Muscle layer of duodenum (tissue), 2 donors: ENCODE measurements at regions not wholly inside any gene's neighbourhood (a gene's known extent, or its start where the extent isn't known, plus 50 kb on each side); places are given as distances from the start of the nearest gene placed in this dataset.
A peak's percentile ranks its signal among the peaks of the same experiment; 100 is the strongest.

Experiments
- H3K27ac ChIP-seq: one replicate; pipeline ENCODE4 v1.7.0; 2013; ENCODE audit warnings: mild to moderate bottlenecking, low read length
- H3K27me3 ChIP-seq: one replicate; pipeline ENCODE4 v1.7.0; 2013; ENCODE audit warnings: low read depth, mild to moderate bottlenecking, control low read depth, low read length
- H3K36me3 ChIP-seq, 2 donors: one replicate each; pipeline ENCODE4 v1.7.0; 2013; ENCODE audit warnings: low read length in 2 of 2, control low read depth in 1 of 2, mild to moderate bottlenecking in 1 of 2; ENCODE audit not compliant: insufficient read depth in 2 of 2, control insufficient read depth in 1 of 2
- H3K4me1 ChIP-seq, 2 donors: one replicate each; pipeline ENCODE4 v1.7.0; 2013; ENCODE audit warnings: low read length in 2 of 2, mild to moderate bottlenecking in 2 of 2, control low read depth in 1 of 2, moderate library complexity in 1 of 2; ENCODE audit not compliant: insufficient read depth in 2 of 2, control insufficient read depth in 1 of 2
- H3K4me3 ChIP-seq, 2 donors: one replicate each; pipeline ENCODE4 v1.7.0; 2013; ENCODE audit warnings: low read length in 2 of 2, low read depth in 1 of 2, mild to moderate bottlenecking in 1 of 2
- H3K9me3 ChIP-seq, 2 donors: one replicate each; pipeline ENCODE4 v1.7.0; 2013; ENCODE audit warnings: low read length in 2 of 2, control low read depth in 1 of 2, mild to moderate bottlenecking in 1 of 2; ENCODE audit not compliant: control insufficient read depth in 1 of 2
- donor health status: healthy.

DNA sequence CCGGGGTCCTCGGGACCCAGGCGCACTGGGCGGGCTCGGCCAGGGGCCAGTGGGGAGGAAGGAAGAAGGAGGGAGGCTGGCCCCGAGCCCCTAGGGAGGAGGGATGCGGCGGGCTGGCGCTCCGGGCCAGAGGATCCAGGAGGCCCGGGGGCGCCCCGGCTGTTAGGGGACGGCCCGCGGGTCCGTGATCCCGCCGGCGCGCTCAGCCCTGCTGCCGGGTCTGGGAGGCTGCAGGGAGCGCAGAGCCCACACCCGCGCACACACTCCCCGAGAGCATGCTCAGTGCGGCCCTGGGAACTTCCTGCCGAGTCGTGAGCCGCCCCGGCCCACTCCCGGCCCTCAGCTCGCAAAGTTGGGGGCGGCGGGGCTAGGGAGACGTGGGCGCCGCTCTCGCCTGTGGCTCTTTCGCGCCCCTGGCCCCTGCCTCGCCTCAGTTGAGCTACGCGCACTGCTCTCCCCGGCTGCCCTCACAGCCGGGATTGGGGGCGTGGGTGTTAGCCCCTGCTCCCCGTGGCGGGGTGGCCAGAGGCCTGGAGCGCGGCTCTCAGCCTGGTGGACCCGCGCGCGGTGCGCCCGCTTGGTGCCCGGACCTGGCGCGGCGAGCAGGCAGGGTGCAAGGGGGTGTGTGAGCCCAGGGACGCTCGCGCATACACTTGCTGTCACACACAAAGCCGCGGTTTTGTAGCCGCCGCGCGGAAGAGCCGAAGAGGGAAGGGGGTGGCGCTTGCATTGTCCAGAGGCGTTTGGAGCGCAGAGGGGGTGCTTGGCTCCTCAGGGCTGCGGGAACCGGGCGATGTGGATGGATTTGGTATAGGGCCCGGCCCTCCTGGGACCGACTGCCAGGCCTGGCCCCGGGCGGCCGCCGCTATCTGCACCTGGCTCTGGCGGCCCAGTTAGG is 132.9 kb upstream of the MGAT5 start:
- peaks cover 15 to 35% of the 10 kb centered on the region in 2 donors for H3K4me1 ChIP-seq
- H3K27me3 ChIP-seq: no peaks in the 10 kb centered on the region
- H3K4me3 ChIP-seq: peak overlapping the region; percentile 63 to 94
- H3K9me3 ChIP-seq: no peaks in the 10 kb centered on the region
- no peaks in the 10 kb centered on the region for H3K36me3 ChIP-seq
- H3K27ac ChIP-seq: peak overlapping the region; percentile 52

DNA sequence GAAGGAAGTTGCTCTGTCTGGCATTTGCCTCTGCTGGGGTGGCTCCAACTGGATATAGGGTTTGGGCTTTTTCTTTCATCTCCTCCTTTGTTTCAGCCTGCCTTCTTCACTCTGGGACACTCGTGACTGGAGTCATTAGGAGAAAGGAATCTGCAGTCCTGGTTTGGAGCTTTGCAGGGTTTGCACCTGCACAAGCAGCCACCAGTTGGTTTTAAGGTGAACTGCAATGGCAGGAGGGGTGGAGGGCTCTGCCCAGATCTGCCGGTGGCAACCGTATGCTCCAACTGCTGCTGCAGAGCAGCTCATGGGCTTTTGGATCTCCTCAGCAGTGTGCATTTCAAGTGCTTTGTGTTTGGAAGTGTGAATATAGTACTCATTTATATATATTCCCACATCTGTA is 131.3 kb upstream of the MGAT5 start:
- H3K4me3 ChIP-seq: no peak overlapping the region
- H3K36me3 ChIP-seq: no peaks in the 10 kb centered on the region
- H3K27me3 ChIP-seq: no peaks in the 10 kb centered on the region
- no peaks in the 10 kb centered on the region for H3K9me3 ChIP-seq
- peaks cover 15 to 40% of the 10 kb centered on the region in 2 donors for H3K4me1 ChIP-seq
- peak overlapping the region; percentile 28 for H3K27ac ChIP-seq

DNA sequence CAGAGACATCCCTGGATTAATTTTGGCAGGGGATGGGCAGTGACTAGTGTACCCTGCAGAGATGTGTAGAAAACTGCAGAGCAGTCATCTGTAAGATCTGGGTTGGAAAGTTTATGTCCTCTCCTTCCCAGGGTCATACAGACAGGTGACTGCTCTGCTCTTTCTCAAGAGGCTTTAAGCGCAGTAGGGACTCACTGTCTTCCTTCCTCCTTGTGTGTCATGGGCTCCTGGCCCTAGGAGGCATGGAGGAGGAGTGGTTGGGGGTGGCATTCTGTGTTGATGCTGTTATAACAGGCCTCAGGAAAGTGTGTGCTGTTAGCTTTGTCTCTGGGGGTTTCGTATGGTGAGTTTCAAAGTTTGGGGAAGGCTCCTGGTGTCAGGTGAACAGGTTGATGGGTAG is 130.5 kb upstream of the MGAT5 start:
- Histone ChIP-seq H3K36me3 (no peaks in the 10 kb centered on the region), H3K9me3 (no peaks in the 10 kb centered on the region), H3K4me1 (peaks cover 14 to 39% of the 10 kb centered on the region in 2 donors), H3K4me3 (no peak overlapping the region), H3K27me3 (no peaks in the 10 kb centered on the region), H3K27ac (no peak overlapping the region)

DNA sequence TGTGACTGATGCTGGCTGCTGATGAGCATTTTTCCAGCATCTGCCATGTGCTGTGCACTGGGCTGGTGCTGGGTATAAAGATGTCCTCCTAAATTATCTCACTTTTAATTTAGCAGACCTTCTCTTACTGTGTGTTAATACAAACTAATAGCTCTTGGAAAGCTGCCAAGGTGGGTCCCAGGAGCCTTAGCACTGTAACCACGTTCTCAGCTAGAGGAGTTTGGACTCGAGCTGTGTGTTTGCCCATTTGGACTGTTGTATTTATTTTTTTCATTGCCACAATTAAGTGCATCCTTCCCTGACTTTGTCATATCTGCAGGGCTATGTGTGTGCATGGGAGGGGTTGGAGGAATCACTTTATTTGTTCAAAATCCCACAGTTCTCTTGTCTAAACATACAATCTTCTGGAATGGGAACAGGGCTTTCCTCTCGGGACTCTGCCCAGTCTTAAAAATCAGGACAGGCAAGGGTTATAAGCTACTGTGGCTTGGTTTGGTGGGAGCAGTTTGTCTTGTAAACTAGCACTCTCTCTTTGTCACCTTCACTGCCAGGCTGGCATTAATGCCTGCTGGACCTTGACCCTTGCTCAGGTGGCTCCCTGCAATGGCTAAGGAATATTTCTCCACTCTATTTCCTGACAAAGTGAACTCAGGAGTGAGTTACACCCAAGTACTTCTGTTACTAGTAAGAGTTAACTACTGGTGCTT is 129.7 kb upstream of the MGAT5 start:
- H3K27ac ChIP-seq: peak overlapping the region; percentile 34

DNA sequence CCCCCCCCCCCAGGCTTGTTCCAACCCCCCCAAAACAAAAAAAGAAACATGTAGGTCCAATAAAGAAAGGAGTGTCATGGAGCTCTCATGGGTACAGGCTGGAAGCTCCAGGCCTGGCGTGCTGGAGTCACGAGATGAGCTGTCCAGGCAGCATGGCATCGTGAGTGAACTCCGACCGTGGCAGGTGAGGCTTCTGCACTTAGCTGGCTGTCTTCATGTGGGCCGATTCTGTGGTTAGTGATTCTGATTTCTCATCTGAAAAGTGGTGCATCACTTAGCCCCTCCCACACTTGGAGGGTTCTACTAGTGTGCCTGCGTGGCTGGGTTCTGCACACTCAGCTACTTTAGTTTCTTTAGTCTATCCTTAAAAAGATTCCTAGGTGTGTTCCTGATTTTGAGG is 126.4 kb upstream of the MGAT5 start:
- H3K4me3 ChIP-seq: no peak overlapping the region
- H3K27me3 ChIP-seq: no peaks in the 10 kb centered on the region
- H3K27ac ChIP-seq: no peak overlapping the region
- H3K4me1 ChIP-seq: peaks cover 6 to 15% of the 10 kb centered on the region in 2 donors
- no peaks in the 10 kb centered on the region for H3K36me3 ChIP-seq
- no peaks in the 10 kb centered on the region for H3K9me3 ChIP-seq

More for the DNA sequence above, 129.7 kb upstream of the MGAT5 start:
- Histone ChIP-seq H3K4me3 (peak overlapping the region in 1 of 2 donors; percentile 5), H3K36me3 (no peaks in the 10 kb centered on the region), H3K4me1 (peaks cover 6 to 30% of the 10 kb centered on the region in 2 donors), H3K27me3 (no peaks in the 10 kb centered on the region), H3K9me3 (no peaks in the 10 kb centered on the region)

DNA sequence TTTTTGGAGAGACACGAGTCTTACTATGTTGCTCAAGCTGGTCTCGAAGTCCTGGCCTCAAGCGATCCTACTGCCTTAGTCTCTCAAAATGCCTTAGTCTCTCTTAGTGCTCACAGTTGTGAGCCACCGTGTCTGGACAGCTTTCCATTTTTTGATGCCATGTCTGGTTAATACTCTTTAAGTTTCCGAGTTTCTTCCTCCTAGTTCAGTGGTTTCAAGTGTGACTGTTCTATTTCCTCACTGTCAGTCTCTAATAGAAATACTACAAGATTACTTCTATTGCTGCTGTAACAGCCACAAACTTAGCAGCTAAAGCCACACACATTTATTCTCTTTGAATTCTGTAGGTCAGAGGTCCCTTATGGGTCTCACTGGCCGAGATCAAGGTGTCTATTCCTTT is 125.1 kb upstream of the MGAT5 start:
- Histone ChIP-seq H3K27ac (no peak overlapping the region), H3K27me3 (no peaks in the 10 kb centered on the region), H3K36me3 (no peaks in the 10 kb centered on the region), H3K4me1 (peaks cover 6 to 13% of the 10 kb centered on the region in 2 donors), H3K9me3 (no peaks in the 10 kb centered on the region), H3K4me3 (no peak overlapping the region)

DNA sequence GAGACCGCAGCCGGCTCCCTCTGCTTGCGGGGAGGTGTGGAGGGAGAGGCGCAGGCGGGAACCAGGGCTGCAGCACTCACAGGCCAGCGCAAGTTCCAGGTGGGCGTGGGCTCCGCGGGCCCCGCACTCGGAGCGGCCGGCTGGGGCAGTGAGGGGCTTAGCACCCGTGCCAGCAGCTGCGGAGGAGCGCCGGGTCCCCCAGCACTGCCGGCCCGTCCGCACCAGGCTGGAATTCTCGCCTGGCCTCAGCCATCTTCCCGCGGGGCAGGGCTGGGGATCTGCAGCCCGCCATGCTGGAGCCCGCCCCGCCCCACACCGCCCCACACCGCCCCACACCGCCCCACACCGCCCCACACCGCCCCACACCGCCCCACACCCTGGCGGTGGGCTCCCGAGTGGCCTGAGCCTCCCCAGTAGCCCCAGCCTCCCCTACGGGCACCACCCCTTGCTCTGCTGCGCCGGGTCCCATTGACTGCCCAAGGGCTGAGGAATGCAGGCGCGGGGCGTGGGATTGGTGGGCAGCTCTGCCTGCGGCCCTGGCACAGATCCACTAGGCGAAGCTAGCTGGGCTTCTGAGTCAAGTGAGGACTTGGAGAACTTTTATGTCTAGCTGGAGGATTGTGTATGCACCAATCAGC is 123.9 kb upstream of the MGAT5 start:
- no peaks in the 10 kb centered on the region for H3K9me3 ChIP-seq
- H3K36me3 ChIP-seq: no peaks in the 10 kb centered on the region
- peaks cover 0 to 5% of the 10 kb centered on the region in 2 donors for H3K4me1 ChIP-seq
- no peak overlapping the region for H3K4me3 ChIP-seq
- H3K27me3 ChIP-seq: no peaks in the 10 kb centered on the region
- H3K27ac ChIP-seq: no peak overlapping the region

DNA sequence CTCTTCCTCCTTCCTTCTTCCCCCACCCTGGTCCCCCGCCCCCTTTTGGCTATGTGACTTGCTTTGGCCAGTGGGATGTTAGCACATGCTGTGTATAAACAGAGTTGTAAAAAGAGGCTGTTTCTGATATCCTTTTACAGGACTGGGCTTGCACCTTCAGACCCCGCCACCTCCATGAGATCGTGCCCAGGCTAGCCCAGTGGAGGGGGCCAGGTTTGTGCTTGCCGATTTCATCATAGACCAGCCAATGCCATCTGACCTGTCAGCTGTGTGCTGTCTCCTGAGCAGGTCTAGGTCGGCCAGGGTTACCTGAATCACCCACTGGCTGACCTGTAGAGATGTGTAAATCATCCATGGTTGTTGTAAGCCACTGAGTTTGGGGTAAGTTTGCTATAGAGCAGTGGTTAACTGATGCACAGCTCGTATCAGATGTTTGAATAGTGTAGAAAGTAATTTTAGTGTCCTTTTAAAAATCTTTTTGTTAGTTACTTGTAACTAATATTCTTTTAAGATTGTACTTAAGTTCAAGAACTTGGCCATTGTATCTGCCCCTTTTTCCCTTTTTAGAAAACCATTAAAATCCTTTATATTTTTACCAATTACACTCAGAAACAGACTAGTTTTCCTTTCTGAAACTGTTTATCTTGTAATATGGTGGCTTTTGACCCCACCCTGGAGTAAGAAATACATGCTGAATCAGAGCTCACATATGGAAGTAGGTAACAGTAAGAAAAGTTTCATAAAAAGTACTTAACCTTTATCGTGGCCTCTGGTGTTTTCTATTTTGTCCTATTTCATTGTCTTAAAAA is 122.0 kb upstream of the MGAT5 start:
- Histone ChIP-seq H3K9me3 (no peaks in the 10 kb centered on the region), H3K4me1 (peaks cover 3% of the 10 kb centered on the region in 2 donors), H3K27me3 (no peaks in the 10 kb centered on the region), H3K4me3 (no peak overlapping the region), H3K36me3 (no peaks in the 10 kb centered on the region), H3K27ac (no peak overlapping the region)

DNA sequence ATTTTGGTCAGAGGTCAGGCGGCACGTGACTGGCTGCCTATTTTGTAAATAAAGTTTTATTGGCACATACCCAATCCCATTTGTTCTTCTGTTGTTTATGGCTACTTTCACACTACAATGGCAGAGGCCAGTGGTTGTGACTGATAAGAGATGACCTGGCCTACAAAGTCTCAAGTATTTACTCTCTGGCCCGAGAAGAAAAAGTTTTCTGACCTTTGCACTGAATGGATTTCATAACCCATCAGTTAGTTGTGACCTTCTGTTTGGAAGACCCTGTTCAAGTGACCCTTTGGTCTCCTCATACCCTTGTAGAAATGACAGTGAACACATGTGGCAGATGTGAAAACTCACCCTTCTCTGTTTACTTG is 121.4 kb upstream of the MGAT5 start:
- Histone ChIP-seq H3K27ac (no peak overlapping the region), H3K9me3 (no peaks in the 10 kb centered on the region), H3K36me3 (no peaks in the 10 kb centered on the region), H3K4me1 (peaks cover 6 to 9% of the 10 kb centered on the region in 2 donors), H3K4me3 (no peak overlapping the region), H3K27me3 (no peaks in the 10 kb centered on the region)

DNA sequence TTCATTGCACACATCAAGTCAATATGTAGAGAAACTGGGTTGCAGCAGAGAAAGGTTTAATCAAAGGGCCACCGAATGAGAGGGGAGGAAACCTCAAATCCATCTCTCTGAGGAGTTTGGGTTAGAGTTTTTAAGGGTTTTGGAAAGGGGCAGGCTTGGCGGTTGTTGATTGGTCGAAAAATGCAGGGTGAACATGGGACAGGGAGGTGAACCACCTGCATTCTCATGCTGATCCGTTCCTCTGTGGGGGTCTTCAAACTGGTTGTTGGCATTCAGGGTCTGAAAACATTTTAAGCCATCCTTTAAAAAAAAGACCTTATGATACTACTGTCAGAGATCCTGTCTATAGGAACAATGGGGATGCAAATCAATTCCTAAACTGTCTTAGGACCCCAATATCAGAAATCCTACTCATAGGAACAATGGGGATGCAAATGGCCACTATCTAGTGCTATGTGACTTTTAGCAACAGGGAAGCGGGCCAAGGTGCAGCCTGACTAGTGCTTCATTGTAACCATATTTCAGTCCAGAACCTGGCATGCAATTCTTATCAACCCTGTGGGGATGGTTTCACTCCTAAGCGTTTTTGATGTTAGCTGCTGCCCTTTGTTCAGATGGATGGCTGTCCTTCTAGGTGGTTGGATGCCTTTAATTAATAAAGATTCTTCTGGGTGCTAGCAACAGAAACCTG is 120.1 kb upstream of the MGAT5 start:
- Histone ChIP-seq H3K27me3 (no peaks in the 10 kb centered on the region), H3K4me1 (peaks cover 6 to 16% of the 10 kb centered on the region in 2 donors), H3K36me3 (no peaks in the 10 kb centered on the region), H3K9me3 (no peaks in the 10 kb centered on the region), H3K27ac (no peak overlapping the region), H3K4me3 (no peak overlapping the region)
